ENCODE measurements at regions not wholly inside any gene's neighbourhood (a gene's known extent, or its start where the extent isn't known, plus 50 kb on each side); places are given as distances from the start of the nearest gene placed in this dataset.

- DNase-seq, result no peak
These were observed 355.2 kb downstream of the BMP4 start for GRCh38 chr14:53601409-53601808.

- DNase-seq, result no peak
These were observed 357.2 kb downstream of the BMP4 start for GRCh38 chr14:53599221-53599945.

- DNase-seq, result no peak
These were observed 359.6 kb downstream of the BMP4 start for GRCh38 chr14:53596853-53597525.

- no peak for DNase-seq
These were observed 364.8 kb downstream of the BMP4 start for GRCh38 chr14:53591816-53592215.

GRCh38 chr14:53581504-53581903 lies 375.1 kb downstream of the BMP4 start:
- no peak for DNase-seq

- DNase-seq, result no peak
These were observed 384.8 kb downstream of the BMP4 start for GRCh38 chr14:53571641-53572328.

GRCh38 chr14:53570411-53571387 lies 385.9 kb downstream of the BMP4 start:
- no peak for DNase-seq

GRCh38 chr14:53569446-53569845 lies 387.2 kb downstream of the BMP4 start:
- no peak for DNase-seq

- no peak for DNase-seq
These were observed 389.3 kb downstream of the BMP4 start for GRCh38 chr14:53567236-53567780.

GRCh38 chr14:53564870-53565269 lies 391.8 kb downstream of the BMP4 start:
- DNase-seq, result no peak

GRCh38 chr14:53563628-53564027 lies 393.0 kb downstream of the BMP4 start:
- no peak for DNase-seq

GRCh38 chr14:53553221-53553620 lies 400.1 kb upstream of the DDHD1 start:
- DNase-seq, result no peak

GRCh38 chr14:53551862-53552261 lies 398.7 kb upstream of the DDHD1 start:
- no peak for DNase-seq

GRCh38 chr14:53550776-53551175 lies 397.7 kb upstream of the DDHD1 start:
- no peak for DNase-seq

- no peak for DNase-seq
These were observed 396.8 kb upstream of the DDHD1 start for GRCh38 chr14:53549956-53550355.

- DNase-seq, result no peak
These were observed 394.5 kb upstream of the DDHD1 start for GRCh38 chr14:53547593-53547992.

GRCh38 chr14:53545217-53545616 lies 392.1 kb upstream of the DDHD1 start:
- no peak for DNase-seq

GRCh38 chr14:53542732-53543131 lies 389.6 kb upstream of the DDHD1 start:
- no peak for DNase-seq

- DNase-seq, result no peak
These were observed 388.3 kb upstream of the DDHD1 start for GRCh38 chr14:53541411-53541810.

- peak; percentile 6 for DNase-seq
These were observed 386.5 kb upstream of the DDHD1 start for GRCh38 chr14:53539489-53540126.

- no peak for DNase-seq
These were observed 385.3 kb upstream of the DDHD1 start for GRCh38 chr14:53538316-53538881.
